Fibroblast of skin of scalp (primary cell): ENCODE measurements at regions not wholly inside any gene's neighbourhood (a gene's known extent, or its start where the extent isn't known, plus 50 kb on each side); places are given as distances from the start of the nearest gene placed in this dataset.
"Not testable (repeated sequence)": the region's sequence is repeated elsewhere in the genome, so short reads cannot be mapped to it uniquely, and the experiment has no call there.

ENCODE experiments used
- DNase-seq: peaks from one replicate; pipeline ENCODE4 v3.0.0-alpha.2; 2013

GRCh38 chr21:9791453-9791852 is 729.9 kb upstream of the TPTE start:
- not testable (repeated sequence) for DNase-seq

DNA sequence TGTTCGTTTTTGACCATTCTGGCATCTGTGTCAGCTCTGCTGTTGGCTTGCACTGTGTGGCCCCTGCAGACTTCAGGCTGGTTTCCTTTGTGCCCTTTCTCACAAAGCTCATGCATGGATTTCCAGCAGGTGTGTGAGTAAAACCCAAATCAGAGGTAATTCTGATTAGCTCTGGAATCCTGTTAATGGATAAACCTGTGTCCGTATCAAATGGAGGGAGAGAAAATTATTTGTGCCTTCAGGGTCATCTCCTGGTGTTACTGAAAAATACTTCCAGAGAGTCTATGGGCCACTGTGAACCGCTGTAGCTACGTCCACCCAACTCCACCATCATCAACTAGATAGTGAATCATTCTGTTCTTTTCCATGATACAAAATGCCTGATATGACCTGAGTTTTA is 726.1 kb upstream of the TPTE start:
- DNase-seq, result not testable (repeated sequence)

DNA sequence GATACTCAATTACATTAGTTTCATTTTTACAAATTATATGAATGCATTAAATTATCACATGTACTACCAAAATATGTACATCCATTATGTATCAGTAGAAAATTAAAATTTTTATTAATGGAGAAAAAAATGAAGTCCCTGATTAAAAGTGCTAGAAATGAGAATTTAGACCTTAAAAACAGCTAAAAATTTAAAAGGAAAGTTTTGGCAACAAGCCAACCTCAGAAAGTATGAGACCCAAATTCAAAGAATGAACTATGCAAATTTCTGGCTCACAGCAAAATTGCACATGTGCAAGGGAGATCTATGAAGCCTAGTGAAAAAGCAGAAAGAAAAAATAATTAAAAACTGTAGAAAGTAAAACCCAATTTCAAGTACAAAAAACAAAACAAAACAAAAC is 725.1 kb upstream of the TPTE start:
- DNase-seq, result not testable (repeated sequence)

- DNase-seq, result not testable (repeated sequence)
Measured at GRCh38 chr21:9807675-9808074, 713.7 kb upstream of the TPTE start.

DNA sequence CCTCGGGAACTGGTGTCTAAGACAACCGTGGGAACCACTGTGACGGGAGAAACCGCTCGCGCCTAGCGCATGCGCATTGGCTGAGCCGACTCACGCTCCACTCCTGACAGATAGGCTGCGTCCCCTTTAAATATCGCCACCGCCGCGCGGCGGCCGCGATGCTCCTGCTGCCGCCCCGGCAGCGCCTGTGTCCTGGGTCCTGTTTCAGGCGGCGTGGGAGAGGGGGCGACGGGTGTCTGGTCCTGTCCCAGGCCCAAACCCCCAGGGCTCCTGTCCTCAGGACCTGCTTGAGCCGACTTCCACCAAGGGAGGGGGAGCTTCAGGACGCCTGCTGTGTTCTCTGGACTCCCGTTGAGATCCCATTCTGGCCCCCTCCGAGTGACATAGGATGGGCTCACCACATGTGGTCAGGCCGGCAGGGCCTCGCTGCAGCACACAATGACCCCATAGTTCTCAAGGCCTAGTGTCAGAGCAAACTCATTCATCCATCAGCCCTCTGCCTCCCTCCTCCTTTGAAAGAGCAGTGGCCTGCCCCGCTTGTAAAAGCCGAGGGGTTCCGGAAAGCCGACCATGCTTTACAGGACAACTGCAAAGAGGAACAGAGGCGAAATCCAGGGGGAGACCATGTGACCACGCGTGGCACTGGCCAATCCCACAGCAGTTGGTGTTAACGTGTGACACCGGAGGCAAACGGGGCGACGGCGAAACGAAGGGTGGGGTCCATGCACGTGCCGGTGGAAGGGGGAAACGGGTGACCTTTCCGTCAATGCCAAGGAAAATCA is 710.0 kb upstream of the TPTE start:
- DNase-seq, result not testable (repeated sequence)

DNA sequence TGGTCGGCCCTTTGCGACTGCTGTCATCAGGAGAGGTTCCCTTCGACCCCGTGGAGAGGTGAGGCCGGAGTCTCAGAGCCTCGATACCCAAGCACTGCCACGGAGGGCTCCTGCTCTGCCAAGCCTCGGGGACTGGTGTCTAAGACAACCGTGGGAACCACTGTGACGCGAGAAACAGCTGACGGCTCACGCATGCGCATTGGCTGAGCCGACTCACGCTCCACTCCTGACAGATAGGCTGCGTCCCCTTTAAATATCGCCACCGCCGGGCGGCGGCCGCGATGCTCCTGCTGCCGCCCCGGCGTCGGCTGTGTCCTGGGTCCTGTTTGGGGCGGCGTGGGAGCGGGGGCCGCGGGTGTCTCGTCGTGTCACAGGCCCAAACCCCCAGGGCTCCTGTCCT is 708.9 kb upstream of the TPTE start:
- DNase-seq, result not testable (repeated sequence)

GRCh38 chr21:9813894-9814814 is 707.2 kb upstream of the TPTE start:
- DNase-seq, result not testable (repeated sequence)

- not testable (repeated sequence) for DNase-seq
Measured at GRCh38 chr21:9815181-9815789, 706.1 kb upstream of the TPTE start.

GRCh38 chr21:9816734-9817334 is 704.5 kb upstream of the TPTE start:
- not testable (repeated sequence) for DNase-seq

DNA sequence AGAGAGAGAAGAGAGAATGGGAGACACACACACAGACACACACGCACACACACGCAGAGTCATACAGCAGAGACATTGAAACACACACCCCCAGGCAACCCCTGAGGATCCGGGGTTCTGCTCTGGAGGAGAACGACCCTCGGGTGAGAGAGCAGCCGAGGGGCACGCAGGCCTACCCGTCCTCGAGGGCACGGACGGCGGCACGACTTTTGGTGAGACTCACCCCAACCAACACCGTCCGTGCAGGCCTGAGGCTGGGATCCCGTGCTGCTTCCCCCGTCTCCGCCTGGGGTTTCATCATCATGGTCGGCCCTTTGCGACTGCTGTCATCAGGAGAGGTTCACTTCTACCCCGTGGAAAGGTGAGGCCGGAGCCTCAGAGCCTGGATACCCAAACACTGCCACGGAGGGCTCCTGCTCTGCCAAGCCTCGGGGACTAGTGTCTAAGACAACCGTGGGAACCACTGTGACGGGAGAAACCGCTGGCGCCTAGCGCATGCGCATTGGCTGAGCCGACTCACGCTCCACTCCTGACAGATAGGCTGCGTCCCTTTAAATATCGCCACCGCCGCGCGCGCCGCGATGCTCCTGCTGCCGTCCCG is 703.4 kb upstream of the TPTE start:
- not testable (repeated sequence) for DNase-seq

- not testable (repeated sequence) for DNase-seq
Measured at GRCh38 chr21:9819549-9820192, 701.7 kb upstream of the TPTE start.

- DNase-seq, result not testable (repeated sequence)
Measured at GRCh38 chr21:9820579-9820978, 700.8 kb upstream of the TPTE start.

DNA sequence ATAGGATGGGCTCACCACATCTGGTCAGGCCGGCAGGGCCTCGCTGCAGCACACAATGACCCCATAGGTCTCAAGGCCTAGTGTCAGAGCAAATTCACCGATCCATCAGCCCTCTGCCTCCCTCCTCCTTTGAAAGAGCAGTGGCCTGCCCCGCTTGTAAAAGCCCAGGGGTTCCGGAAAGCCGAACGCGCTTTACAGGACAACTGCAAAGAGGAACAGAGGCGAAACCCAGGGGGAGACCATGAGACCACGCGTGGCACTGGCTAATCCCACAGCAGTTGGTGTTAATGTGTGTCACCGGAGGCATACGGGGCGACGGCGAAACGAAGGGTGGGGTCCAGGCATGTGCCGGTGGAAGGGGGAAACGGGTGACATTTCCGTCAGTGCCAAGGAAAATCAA is 699.9 kb upstream of the TPTE start:
- not testable (repeated sequence) for DNase-seq

DNA sequence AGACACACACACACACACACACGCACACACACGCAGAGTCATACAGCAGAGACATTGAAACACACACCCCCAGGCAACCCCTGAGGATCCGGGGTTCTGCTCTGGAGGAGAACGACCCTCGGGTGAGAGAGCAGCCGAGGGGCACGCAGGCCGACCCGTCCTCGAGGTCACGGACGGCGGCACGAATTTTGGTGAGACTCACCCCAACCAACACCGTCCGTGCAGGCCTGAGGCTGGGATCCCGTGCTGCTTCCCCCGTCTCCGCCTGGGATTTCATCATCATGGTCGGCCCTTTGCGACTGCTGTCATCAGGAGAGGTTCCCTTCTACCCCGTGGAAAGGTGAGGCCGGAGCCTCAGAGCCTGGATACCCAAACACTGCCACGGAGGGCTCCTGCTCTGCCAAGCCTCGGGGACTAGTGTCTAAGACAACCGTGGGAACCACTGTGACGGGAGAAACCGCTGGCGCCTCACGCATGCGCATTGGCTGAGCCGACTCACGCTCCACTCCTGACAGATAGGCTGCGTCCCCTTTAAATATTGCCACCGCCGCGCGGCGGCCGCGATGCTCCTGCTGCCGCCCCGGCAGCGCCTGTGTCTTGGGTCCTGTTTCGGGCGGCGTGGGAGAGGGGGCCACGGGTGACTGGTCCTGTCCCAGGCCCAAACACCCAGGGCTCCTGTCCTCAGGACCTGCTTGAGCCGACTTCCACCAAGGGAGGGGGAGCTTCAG is 699.1 kb upstream of the TPTE start:
- DNase-seq, result not testable (repeated sequence)

DNA sequence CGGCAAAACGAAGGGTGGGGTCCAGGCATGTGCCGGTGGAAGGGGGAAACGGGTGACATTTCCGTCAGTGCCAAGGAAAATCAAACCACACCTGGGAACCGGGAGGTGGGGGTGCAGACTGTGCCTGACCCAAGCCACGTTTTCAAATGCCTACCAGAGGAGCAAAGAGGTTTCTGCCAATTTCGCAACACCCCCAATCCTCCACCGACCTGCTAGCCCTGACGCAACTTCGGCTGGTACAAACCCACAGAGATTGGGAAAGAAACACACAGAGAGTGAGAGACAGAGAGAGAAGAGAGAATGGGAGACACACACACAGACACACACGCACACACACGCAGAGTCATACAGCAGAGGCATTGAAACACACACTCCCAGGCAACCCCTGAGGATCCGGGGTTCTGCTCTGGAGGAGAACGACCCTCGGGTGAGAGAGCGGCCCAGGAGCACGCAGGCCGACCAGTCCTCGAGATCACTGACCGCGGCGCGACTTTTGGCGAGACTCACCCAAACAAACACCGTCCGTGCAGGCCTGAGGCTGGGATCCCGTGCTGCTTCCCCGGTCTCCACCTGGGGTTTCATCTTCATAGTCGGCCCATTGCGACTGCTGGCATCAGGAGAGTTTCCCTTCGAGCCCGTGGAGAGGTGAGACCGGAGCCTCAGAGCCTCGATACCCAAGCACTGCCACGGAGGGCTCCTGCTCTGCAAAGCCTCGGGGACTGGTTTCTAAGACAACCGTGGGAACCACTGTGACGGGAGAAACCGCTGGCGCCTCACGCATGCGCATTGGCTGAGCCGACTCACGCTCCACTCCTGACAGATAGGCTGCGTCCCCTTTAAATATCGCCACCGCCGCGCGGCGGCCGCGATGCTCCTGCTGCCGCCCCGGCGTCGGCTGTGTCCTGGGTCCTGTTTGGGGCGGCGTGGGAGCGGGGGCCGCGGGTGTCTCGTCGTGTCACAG is 697.9 kb upstream of the TPTE start:
- not testable (repeated sequence) for DNase-seq

- not testable (repeated sequence) for DNase-seq
Measured at GRCh38 chr21:9830801-9831200, 690.6 kb upstream of the TPTE start.

- not testable (repeated sequence) for DNase-seq
Measured at GRCh38 chr21:9832751-9833150, 688.6 kb upstream of the TPTE start.

GRCh38 chr21:9836547-9836946 is 684.8 kb upstream of the TPTE start:
- not testable (repeated sequence) for DNase-seq

DNA sequence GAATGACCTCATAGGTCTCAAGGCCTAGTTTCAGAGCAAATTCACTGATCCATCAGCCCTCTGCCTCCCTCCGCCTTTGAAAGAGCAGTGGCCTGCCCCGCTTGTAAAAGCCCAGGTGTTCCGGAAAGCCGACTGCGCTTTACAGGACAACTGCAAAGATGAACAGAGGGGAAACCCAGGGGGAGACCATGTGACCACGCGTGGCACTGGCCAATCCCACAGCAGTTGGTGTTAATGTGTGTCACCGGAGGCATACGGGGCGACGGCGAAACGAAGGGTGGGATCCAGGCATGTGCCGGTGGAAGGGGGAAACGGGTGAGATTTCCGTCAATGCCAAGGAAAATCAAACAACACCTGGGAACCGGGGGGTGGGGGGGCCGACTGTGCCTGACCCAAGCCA is 684.4 kb upstream of the TPTE start:
- not testable (repeated sequence) for DNase-seq

- DNase-seq, result not testable (repeated sequence)
Measured at GRCh38 chr21:9837526-9837925, 683.9 kb upstream of the TPTE start.
